Amniotic stem cell (primary cell): ENCODE measurements at regions not wholly inside any gene's neighbourhood (a gene's known extent, or its start where the extent isn't known, plus 50 kb on each side); places are given as distances from the start of the nearest gene placed in this dataset.
"Not testable (repeated sequence)": the region's sequence is repeated elsewhere in the genome, so short reads cannot be mapped to it uniquely, and the experiment has no call there.

Experiments
- DNase-seq: peaks from one replicate; lab custom pipeline; 2025; lab: John Stamatoyannopoulos, UW

DNA sequence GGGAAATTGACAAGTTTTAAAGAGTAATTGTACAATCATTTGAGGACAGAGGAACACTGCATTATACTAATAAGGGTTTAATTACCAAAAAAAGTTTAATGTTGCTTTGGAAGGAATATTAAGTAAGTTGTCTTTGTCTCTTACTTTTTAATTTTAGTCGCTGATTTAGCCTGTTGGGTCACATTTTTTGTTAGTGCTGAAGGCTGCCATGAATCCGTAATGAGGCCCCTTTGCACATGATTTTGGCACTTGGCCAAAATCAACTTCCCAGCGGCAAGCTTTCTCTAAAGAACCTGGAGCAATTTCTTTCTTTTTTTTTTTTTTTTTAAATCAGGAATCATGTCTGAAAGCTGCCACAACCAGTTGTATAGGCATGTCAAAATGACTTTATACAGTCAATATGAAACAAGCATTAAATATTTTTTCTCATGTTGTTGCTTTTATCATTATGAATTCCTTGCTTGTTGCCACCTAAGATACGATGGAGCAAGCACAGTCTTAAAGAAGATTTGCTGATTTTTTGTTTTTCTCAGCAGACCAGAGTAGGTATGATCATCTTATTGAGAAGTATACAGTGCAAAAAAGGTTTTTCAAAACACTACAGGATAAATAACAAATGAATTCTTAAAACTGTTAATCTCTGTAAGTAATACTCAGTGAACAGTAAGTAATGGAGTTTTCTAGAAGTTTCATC is 690.4 kb downstream of the USP25 start:
- no peak for DNase-seq

DNA sequence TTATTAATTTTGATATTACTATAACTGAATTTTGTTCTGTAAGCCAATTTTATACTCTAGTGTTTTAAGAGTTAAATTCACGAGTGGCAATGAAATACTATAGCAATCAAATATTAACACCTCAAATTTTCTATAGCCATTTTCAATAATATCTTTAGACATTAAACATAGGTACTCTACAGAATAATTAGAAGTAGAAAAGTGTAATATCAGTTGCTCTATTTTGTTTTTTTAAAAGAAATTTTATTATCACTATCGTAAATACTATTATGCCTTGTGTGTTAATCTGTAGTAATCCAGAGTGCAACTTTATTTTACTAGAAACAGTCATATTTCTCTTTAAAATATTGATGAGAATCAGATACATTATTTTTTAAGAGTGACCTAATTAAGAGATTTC is 691.2 kb downstream of the USP25 start:
- no peak for DNase-seq

DNA sequence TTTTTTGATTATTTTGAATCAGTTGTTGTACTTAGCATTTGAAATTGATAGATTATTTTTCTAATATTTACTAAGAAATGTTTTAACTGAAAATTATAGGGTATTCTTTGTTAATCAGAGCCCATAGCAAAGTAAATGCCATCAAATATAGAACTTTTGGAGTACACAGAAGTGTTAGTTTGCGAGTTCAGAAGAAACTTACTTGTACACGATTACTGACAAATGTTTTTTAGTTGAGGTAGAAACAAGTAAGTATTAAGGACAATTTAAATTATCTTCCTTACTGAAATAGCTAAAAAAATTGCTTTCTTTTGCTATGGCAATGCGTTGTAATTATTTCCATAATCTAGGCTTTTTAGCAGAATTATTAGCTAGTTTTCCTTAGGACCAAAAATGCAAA is 692.2 kb downstream of the USP25 start:
- no peak for DNase-seq

DNA sequence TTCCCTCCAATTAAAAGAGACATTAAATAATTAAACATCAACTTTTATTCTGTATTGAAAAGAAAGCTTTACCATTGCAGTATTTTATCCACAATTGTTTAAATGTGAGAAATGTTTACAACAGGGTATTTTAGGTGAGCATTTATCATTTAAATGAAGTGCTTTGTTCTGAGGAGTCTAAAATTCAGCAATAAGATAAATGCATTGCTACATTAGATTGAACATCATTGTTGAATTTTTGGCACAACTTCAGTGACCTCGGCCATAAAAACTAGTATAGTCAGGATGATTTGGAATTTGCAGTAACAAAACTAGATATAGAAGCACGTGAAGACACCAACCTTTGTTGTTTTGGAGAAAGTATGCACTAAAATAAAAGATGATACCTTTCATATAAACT is 692.9 kb downstream of the USP25 start:
- DNase-seq: no peak

DNA sequence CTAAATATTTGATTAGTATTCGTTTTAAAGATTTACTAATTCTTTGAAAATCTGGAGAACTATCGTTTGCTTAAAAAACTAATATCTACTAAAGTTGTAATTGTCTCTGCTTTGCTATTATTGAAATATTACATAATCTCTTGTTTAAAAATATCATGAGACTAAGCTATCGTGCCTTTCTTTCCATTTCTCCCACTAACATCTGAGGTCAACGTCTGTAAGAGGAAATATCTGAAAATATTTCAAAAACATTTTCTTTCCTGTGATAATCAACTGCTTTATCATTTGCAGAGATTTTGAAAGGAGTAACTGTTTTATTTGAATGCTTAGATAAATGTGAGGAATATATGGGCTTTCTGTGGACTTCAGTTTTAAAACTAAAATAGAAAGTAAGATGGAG is 694.1 kb downstream of the USP25 start:
- DNase-seq: no peak

DNA sequence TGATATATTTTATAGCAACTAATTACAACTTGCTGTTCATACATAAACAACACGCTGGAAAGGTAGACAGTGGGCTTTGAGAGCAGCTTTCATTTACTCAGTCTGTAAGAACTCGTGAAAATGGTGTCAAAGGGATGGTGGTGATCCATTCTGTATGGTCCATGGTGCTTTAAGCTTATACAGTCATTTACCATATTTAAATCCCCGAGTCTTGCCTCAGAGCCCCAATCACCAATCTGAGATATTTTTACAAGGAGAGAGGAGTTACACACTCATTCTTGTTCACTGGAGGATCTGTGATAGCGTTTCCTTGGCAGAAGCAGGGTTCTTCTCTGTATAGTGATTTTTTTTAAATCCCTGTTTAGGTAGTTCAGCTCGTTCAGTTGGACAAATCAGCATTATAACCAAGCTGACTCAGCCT is 694.6 kb downstream of the USP25 start:
- DNase-seq: no peak

DNA sequence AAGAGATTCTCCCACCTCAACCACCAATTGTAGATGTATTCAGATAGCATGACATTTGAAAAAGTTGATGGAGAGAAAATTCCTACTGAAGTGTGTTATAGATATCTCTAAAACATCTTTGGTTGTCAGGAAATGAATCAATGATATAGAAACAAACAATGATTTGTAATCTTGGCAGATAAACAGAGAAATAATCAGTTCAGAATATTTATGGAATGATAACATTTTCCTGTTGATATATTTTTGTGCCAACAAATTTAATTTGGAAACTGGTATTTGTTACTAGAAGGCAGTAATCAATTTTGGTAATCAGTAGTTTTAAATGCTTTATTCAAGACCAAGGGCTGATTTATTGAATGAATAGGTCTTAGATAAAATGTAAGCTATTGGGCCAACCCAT is 695.6 kb downstream of the USP25 start:
- DNase-seq: no peak

DNA sequence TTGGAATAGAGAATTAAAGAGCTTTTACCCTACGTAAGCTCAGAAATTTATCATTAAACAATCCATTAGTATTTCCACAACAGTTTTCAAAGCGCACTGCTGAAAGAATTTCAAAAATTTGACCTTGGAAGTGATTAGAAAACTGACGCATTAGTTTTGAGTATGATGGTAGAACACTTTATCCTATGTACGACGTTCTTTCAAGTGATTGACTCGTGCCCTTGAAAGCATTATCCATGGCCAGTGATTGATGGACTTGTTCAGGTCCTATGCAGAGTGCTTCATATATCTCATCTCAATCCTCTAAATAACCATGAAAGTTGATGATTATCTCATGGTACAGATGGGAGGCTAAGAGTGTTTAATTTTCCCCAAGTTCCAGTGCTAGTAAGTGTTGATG is 697.2 kb downstream of the USP25 start:
- DNase-seq: no peak

DNA sequence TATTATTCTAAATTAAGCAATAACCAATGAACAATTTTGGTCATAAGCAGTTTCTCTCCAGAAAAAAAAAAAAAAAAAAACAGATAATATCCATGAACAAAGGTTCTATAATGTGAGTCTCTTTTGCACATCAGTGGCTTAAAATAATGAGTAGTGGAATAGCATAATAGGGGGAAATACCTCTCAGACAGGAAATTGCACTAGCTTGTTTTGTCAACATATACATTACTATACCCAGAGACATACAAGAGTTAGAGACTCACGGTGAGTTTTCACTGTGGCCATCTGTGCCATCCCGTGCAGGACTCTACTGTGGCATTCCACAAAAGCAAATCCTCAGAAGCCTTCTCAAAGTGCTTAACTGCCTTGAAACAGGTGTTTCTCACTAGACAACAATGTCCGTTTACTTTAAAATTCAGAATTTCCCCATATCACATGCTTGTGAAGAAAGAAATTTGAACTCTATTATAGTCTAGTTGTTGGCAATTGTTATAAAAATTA is 697.9 kb downstream of the USP25 start:
- DNase-seq: no peak

DNA sequence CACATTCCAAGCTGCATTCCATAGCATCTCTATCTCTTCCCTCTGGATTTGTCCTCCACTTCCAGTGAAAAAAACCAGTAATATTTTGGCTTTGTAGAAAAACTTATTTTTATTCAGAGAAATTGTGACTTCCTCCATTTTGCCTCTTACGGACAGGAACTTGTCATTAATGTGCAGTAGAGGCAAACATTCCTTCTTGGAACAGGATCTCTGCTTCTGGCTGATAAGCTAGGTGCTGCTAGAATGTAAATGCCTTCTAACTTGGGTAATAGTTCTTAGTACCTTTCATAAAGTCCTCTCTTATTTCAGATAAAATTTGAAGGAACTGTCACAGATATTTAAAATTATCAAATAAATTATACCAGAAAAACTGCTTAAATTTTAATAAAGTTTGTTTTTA is 707.8 kb downstream of the USP25 start:
- DNase-seq: no peak

DNA sequence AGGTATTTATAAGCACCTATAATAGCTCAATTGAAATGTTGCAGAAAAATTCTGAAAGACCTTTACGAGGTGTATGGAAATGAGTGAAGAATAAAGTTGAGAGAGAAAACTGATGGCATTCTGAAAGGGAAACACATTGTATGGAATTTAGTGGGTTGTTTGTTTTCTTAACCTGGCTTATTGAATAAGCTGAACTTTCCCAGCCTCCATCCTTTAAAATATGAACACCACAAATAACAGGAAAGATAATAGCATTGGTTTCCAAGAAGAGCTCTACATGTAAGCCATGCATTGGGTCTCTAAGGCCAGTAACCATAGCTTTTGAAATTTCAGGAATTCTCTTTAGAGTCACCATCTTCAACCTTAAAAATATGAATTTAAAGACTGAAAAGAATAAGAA is 709.0 kb downstream of the USP25 start:
- DNase-seq: no peak

DNA sequence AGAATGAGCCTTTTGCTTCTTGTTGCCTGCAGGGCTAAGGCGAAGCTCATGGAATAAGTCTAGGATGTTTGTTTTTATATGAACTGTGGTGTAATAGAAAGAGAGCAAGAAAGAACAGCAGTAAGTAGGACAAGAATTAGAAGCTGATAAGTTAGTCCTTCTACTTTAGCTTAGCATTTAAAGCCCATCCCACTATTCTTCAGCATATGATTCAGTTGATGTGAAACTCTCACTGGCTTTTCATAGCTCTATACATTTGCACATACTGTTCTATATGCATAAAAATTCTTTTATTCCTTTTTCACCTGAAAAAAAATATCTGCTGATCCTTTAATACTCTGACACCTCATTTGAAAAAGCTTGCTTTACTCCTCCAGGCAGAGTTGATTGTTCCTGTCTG is 712.0 kb downstream of the USP25 start:
- DNase-seq: no peak

DNA sequence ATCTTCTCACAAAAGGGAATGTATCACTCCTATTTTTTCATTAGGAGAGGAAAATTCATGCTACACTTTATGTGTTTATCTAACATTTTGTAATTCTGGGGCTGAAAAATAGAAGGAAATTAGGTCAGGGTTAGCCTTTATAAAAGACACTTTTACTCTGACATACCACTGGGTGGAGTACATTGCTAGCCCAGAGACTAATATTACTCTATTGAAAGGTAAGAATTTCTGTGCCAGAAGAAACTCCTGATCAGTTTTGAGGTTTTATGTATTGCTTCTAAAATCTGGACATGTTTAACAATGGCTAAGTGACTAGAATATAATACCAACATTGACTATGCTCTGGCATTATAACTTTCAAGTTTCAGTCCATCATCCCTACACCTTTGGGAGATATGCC is 724.6 kb downstream of the USP25 start:
- no peak for DNase-seq

DNA sequence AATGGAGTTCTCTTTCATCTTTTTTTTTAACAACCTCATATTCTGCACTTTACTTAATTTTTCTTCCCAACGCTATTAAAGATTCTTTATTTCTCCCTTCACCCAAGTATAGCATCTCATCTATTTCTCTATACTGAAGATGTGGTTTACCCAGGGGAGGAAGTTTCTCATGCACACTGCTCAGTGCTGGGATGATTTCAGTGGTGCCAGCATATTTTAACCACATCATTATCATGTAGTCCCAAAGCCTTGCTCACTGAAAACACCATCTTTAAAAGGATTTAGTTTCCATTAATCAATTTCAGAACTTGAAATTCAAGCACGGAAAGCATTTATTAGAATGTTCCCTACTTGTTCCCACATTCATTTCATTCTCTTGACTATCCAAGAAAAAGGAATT is 725.7 kb downstream of the USP25 start:
- DNase-seq: no peak

DNA sequence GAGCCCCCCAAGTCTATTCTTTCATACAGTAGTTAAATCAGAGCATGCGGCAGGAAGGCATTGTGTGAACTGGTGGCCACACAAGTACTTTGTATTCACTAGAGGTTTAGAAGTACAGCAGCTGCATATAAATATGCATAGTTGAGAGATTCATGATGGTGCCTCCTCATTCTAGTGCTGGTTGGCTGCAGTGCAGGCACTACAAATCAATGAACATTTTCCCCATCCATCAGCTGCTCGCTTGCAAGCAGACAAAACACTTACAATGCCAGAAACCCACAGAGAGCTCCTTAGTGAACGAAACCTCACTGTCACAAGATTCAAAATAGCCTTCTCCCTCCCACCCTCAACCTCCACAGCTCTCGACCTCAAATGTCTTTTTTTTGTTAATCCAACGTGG is 726.2 kb downstream of the USP25 start:
- no peak for DNase-seq

DNA sequence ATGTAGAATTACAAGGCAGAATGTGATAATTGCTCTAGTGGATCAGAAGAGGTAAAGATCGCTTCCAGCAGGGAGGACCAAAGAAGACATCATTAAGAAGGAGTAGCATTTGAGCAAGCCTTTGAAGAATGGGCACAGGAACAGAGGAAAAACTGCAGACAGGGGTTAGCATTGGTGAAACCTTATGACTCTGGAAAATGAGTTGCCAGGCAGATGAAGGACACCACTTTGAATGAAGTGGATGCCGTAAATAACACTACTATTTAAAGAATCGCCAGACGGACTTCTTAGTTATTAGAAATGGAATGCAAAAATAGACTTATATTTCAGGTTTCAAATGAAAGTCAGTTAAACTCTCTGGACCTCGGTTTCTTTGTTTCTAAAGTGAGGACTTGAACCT is 727.7 kb downstream of the USP25 start:
- DNase-seq: no peak

DNA sequence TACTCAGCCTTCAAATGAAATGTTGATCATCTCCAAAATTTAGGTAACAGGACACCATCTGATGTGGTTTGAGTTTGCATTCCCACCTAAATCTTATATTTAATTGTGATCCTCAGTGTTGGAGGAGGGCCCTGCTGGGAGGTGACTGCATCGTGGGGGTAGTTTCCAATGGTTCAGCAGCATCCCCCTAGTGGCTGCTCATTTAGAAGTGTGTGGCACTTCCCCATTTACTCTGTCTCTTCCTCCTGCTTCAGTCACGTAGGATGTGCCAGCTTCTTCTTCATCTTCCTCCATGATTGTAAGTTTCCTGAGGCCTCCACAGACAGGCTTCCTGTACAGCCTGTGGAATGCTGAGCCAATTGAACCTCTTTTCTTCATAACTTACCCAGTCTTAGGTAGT is 731.2 kb downstream of the USP25 start:
- DNase-seq: no peak

DNA sequence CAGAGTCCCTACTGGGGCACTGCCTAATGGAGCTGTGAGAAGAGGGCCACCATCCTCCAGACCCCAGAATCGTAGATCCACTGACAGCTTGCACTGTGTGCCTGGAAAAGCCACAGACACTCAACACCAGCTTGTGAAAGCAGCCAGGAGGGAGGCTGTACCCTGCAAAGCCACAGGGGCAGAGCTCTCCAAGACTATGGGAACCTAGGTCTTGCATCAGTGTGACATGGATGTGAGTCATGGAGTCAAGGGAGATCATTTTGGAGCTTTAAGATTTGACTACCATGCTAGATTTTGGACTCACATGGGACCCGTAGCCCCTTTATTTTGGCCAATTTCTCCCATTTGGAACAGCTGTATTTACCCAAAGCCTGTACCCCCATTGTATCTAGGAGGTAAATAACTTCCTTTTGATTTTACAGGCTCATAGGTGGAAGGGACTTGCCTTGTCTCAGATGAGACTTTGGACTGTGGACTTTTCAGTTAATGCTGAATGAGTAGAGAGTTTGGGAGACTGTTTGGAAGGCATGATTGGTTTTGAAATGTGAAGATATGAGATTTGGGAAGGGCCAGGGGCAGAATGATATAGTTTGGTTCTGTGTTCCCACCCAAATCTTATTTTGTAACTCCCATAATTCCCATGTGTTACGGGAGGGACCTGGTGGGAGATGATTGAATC is 734.6 kb downstream of the USP25 start:
- not testable (repeated sequence) for DNase-seq

DNA sequence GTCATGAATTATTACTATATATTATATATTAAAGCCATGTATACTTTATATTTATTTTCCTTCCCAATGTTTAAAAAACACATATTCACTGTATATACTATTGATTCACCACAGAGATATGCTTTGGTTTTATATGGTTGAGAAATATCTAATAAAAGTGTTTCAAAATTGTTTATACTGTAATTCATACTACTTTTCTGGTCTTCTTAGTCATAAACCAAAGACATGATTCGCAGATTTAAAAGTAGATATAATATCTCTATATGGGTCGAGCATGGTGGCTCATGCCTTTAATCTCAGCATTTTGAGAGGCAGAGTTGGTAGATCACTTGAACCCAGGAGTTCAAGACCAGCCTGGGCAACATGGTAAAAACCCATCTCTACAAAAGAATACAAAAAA is 738.4 kb downstream of the USP25 start:
- no peak for DNase-seq

DNA sequence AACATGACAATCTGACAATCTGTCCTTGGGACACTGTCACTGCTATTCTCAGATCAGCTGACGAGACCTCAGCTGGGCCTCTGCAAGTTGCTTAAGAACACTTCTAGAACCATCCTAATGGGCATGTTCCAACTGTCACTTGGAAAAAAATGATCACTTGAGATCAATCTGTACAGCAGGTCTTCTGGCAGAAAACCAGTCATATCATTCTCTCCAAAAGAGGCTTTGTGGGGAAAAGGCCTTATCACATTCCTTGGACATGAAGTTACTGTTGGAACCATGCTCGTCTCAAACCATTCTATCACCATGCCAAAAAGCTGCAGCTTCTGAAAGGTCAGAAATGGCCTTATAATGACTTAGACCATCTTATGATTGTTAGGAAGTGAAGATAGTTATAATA is 744.2 kb downstream of the USP25 start:
- no peak for DNase-seq

DNA sequence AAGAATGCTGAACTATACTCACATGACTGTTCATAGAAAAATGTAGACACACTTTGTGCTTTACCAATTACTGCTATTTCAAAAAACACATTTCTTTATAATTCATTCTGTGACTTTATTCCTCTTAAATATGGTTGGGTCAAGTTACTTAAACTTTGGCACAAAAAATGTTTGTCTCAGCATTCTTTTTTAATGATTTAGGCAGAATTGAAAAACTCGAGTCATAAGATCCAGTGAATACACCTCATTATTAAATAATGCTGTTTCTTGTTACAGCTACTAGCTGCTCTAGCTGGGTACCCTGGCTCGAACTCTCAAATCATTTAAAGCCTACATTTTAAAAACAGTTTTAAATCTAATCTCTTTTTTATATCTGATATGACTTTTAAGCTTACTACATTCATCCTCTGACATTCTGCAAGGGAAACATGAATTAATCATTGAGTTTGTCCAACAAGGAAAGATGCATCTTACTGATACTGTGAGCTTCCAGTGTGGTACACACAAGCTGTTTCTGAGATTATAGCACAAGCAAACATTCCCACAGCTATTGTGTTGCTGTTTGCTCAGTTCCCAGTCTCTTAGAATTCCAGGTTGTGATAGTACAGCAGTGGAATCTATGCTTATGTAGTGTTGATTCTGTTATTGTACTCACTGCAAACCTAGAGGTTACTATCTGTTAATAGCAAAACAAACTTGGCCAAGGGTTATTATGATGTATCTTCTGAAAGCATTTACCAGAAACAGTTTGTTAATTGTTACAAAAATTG is 746.5 kb downstream of the USP25 start:
- no peak for DNase-seq

DNA sequence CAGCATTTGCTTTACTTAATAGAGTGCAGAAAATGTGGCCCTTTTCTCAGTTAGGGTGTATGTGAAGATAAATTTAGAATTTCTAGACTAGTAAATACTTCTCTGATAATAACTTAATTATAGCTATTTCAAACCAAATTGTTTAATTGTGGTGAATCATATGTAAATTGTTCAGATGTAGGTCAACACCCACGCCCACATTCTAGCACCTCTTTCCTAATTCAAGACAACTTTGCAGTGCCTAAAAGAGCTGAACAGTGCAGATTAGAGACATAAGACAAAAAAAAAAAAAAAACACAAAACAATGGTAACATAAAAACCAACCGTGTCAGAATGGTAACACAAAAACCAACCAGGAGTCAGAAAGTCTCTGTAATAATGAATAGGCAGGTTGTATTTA is 758.3 kb downstream of the USP25 start:
- DNase-seq: no peak

DNA sequence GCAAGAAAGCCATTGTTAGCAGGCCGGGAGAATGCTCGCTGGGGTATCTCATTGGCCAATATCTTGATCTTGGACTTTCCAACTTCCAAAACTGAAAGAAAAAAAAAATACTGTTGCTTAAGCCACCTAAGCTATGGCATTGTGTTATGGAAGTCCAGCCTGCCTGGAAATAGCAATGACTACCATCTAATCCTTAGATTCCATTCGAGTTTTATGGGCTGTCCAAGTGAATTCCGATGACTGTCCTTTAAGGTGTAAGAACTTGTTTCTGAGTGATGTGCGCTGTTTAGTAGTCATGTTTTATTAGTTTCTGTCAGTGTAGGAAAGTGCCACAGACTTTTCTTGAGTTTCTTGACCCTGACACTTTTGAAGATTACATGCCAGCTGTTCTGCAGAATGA is 762.6 kb downstream of the USP25 start:
- DNase-seq: no peak
